ENCODE measurements at regions not wholly inside any gene's neighbourhood (a gene's known extent, or its start where the extent isn't known, plus 50 kb on each side); places are given as distances from the start of the nearest gene placed in this dataset.

DNA sequence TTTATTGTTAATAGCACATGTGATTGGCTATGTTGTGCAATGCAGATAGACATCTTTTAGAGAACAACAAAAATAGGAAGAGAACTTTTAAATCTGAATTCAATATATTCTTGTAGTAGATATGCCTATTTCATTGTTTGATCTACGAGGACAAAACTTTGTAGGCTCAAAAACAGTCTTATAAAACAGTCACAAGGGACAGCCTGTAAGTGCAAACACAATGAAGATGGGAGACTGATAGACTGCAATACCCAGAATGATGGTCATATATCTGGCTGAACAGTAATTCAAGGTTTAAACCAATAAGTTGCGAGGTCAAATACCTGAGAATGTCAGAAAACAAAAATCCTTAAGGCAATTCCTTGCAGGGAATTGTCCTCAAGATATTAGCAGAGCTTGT, 1342.9 kb upstream of the ADGRB3 start:
- DNase-seq, result no peak

DNA sequence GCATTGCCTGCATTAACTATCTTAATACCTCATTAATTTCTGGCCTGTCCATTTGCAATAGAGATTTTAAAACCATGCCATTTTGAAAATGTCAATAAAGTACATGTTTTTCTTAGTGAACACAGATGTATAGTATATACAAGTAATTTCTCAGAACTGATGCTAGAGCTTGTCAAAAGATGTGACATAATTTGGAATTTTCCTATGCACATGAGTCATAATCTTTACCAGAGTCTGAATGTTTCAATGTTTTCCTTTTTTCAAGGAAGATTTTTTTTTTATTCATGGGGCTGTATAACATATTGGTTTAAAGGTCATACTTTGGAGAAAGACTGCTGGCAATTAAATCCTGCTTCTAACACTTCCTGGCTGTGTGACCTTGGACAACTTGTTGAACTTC, 1347.5 kb upstream of the ADGRB3 start:
- DNase-seq, result no peak

DNA sequence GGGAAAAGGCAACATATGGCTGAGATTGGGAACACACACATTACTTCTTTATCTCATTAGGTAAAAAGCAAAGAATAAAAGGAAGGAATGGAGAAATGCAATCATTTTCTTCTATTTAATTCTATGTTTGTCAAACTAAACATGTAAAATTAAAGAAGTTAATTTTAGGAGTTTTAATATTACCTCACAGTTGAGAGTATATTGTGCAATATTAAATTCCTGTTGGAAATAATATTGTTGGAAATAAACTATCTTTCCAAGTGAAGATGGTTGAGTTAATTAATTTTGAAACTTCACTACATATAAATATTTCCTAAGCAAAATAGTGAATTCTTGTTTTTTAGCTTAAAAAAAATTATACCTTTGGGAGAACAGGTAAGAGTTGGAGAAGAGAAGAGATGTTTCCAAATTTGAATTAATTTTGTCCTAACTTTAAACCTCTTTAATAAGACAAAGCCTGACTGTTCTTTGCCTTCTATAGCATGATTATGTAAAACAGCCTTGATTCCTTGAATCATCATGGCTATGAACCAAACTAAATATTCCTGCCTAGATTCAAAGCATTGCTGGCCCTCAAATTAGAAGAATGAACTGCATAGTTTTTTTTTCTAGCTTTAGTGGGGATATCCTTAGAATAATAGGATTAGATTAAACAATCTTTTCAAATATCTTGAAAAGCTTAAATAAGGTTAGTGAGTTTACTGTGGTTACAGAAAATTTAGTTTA, 1349.1 kb upstream of the ADGRB3 start:
- no peak for DNase-seq

DNA sequence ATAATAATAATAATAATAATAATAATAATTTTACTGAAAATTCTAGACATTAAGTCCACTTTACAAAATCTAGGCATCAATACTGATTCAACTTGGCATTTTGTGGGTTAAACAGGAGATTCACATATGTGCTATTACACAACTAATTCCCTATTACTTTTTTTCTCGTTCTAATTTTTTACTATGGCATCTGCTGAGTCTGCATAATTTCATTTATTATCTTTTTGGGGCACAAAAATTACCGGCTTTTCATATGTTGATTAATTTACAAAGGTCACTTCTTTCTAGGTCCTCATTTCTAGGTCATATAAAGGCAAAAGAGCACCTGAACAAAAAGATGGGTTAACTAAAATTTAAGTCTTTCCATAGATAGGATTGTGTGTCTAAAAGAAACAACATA, 1357.8 kb upstream of the ADGRB3 start:
- DNase-seq, result no peak

DNA sequence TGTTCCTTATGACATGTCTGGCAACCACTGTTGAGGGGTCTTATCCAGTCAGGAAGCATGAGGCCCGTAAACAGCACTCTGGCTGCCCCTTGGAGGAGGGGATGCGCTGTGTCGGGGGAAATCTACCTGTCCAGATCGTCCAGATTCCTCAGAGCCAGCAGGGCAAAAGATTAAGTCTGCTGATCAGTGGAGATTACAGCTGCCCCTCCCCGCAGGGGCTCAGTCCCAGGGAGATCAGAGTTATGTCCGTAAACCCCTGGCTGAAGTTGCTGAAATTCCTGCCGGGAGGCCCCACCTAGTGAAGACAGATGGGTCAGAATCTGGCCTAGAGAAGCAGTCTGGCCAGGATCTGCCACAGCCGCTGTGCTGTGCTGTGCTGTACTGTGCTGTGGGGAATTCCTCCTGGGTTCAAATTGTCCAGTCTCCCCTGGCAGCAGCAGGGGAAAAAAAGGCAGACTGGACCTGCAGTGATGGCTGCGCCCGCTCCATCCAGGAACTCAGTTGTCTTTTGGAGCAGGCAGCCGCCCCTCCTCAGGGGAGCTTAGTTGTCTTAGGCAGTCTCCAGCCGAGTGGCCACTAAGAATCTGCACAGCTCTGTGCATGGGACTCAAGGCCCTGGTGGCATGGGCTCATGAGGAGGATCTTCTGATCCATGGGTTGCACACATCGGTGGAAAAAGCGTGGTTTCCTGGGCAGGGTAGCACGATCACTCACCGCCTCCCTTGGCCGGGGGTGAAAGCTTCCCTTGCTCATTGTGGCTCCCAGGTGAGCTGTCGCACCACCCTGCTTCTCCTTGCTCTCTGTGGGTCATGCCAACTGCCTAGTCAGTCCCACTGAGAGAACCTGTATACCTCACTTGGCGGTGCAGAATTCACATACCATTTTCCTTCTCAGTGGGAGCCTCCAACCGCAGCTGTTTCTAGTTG, 1368.8 kb upstream of the ADGRB3 start:
- DNase-seq, result no peak

- DNase-seq, result no peak
Observed at GRCh38 chr6:67252663-67253062, 1382.4 kb upstream of the ADGRB3 start.

- DNase-seq, result no peak
Observed at GRCh38 chr6:67248077-67248476, 1387.0 kb upstream of the ADGRB3 start.

GRCh38 chr6:67244037-67244436, 1391.0 kb upstream of the ADGRB3 start:
- no peak for DNase-seq

GRCh38 chr6:67237277-67237676, 1397.8 kb upstream of the ADGRB3 start:
- DNase-seq, result no peak

- no peak for DNase-seq
Observed at GRCh38 chr6:67231092-67231491, 1404.0 kb upstream of the ADGRB3 start.

DNA sequence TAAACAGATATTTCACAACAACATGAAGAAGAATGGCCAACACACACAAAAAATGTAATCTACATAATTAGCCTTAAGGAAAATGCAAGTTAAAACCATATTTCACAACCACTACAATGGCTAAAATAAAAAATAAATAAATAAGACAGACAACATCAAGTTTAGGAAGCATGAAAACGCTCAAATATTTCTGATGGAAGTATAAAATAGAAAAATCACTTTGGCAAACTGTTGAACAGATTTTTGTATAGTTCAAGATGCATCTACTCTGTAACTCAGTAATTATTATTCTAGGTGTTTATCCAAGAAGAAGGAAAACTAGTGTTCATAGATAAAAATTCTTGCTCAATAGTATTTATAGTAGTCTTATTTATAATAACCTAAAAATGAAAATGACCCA, 1410.1 kb upstream of the ADGRB3 start:
- DNase-seq, result no peak

GRCh38 chr6:67221226-67221625, 1413.9 kb upstream of the ADGRB3 start:
- no peak for DNase-seq

DNA sequence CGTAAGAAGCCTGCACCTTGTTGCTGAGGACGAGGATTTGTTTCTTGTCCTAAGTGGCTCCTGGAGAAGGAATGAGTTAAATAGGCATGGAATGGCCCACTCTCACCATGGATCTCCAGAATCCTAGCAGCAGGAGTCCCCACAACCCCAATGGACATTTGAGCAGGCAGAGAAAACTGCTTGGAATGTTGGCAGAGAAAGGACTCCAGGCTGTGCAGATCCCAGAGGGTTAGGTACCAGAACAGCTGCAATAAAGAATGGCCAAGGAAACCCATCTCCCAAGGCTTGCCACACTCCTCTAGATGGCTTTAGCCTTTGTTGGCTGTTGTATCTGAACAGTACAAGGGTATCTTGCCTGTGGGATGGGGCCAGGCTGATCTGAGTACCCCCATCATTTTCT, 1415.7 kb upstream of the ADGRB3 start:
- no peak for DNase-seq

GRCh38 chr6:67212584-67212983, 1422.5 kb upstream of the ADGRB3 start:
- no peak for DNase-seq

- no peak for DNase-seq
Observed at GRCh38 chr6:67210450-67210849, 1424.6 kb upstream of the ADGRB3 start.

DNA sequence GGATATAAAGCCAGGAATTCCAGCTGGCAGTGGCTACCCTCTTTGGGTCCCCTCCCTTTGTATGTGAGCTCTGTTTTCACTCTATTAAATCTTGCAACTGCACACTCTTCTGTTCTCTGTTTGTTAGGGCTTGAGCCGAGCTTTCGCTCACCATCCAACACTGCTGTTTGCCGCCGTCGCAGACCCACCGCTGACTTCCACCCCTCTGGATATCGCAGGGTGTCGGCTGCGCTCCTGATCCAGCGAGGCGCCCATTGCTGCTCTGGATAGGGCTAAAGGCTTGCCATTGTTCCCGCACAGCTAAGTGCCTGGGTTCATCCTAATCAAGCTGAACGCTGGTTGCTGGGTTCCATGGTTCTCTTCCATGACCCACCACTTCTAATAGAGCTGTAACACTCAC, 1433.5 kb upstream of the ADGRB3 start:
- DNase-seq, result no peak

DNA sequence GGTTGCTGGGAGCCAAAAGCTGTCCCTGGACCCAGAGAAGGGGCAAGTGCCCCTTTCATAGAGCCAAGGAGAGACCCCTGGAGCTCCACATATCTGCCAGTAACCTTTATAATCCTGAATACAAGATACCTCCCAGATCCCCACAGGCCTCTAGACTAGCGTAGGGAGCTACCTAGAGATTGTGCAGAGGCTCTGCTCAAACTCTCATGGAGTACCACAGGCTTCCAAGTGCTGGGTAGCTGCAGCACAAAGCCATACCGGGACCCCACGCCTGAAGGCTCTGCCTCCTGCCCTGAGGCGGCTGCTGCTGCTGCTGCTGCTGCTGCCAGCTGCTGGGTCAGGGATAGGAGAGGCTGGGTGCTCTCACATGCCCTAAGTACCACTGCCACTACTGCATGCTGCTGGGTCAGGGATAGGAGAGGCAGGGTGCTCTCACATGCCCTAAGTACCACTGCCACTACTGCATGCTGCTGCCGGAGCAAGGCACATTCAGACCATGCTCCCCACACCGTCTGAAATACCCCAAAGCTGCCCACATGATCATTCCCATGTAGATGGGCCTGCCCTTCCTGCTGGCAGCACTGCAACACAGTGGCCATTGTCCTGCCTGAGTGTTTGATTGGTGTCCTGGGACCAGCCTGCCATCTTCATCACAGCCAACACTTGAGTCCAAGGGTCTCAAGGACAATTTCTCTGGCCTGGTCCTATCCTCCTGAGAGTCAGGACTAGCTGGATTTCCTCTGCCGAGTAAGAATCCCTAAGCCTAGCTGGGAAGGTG, 1434.3 kb upstream of the ADGRB3 start:
- no peak for DNase-seq

DNA sequence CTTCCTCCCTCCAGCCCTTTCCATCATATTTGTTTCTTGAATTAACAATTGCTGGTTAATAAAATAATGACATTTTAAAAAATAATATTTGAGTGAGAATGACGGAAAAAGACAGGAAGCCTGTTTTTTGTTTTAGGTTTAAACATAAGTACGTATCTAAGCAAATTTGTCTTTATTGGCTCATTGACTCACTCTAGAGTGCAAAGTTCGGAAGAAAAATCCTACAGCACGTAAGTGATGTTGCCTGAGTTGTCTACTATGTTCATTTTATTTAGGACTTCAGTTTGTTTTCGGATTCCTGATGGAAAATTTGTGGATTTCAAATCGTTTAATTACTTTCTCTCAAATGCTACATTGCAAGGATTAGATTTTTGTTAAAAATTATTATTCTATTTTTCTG, 1435.7 kb upstream of the ADGRB3 start:
- DNase-seq, result no peak

DNA sequence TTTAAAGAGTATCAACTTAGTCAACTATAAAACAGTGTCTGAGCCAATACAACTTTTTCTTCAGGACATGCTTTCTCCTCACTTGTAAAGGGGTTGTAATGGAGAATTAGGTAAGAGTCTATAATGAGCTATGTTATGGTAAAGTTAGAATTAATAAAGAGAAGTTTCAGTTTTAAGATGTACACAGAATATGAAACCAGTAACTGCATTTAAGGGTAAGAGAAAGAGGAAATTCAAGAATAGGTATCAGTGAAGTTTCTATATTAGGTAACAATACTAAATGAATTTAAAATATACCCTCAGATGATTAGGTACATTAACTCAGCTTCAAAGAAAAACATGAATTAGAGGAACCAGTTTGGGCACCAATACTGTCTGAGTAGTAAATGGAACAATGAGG, 1444.3 kb upstream of the ADGRB3 start:
- no peak for DNase-seq

DNA sequence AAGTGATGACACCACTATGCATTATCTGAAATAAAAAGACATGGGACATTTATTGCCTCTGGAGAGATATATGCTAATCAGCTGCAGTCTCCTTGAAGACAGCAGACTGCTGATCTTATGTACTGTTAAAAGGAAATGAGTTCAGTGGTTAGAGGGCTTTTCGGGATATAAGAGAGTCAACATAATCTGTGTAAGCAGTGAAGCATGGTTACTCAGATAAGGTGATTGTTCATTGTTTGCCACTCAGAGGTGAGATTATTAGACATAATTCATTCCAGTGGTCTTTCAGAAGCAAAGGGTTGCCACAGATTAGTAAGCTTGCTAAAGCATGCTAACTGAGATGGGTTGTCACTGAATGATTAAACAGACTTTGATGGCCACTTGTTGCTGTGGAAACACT, 1450.7 kb upstream of the ADGRB3 start:
- no peak for DNase-seq

GRCh38 chr6:67175101-67175500, 1460.0 kb upstream of the ADGRB3 start:
- DNase-seq, result no peak

GRCh38 chr6:67165606-67166005, 1458.6 kb upstream of the EYS start:
- DNase-seq, result no peak

GRCh38 chr6:67160820-67161219, 1453.8 kb upstream of the EYS start:
- no peak for DNase-seq

- no peak for DNase-seq
Observed at GRCh38 chr6:67141005-67141404, 1434.0 kb upstream of the EYS start.
